MCF 10A (cell line): ENCODE measurements at regions not wholly inside any gene's neighbourhood (a gene's known extent, or its start where the extent isn't known, plus 50 kb on each side); places are given as distances from the start of the nearest gene placed in this dataset.
"Not testable (repeated sequence)": the region's sequence is repeated elsewhere in the genome, so short reads cannot be mapped to it uniquely, and the experiment has no call there.

Source experiments
- BruUV-seq: library from RNA; stranded (reverse); fragments of 400-500 nt; replicated peaks from 2 replicates; lab custom pipeline; 2021; lab: Mats Ljungman, UMichigan
- CTCF ChIA-PET: fragments of 300-600 bp; sonication (Branson Sonifier 250); formaldehyde crosslinking; extraction: SDS; loops from one replicate; lab custom pipeline; 2021; ENCODE audit warnings: antibody characterized with exemption, inconsistent platforms; lab: Yijun Ruan, JAX
- POLR2A ChIA-PET: fragments of 300-600, 350-650 bp; sonication (Branson Sonifier 250); formaldehyde crosslinking; extraction: SDS; loops from one replicate; lab custom pipeline; 2020; ENCODE audit warnings: antibody characterized with exemption, inconsistent platforms; lab: Yijun Ruan, JAX
- DNase-seq: peaks from one replicate; pipeline ENCODE4 v3.0.0-alpha.2; 2018; ENCODE audit not compliant: unreplicated experiment
- H3K27ac Mint-ChIP-seq: one replicate; pipeline ENCODE4 v1.8.0; 2022; ENCODE audit warnings: mild to moderate bottlenecking, low read depth, mixed read lengths; ENCODE audit not compliant: unreplicated experiment
- H3K27me3 Mint-ChIP-seq: one replicate; pipeline ENCODE4 v1.8.0; 2022; ENCODE audit warnings: mixed read lengths; ENCODE audit not compliant: insufficient read depth, unreplicated experiment
- H3K36me3 Mint-ChIP-seq: one replicate; pipeline ENCODE4 v1.8.0; 2022; ENCODE audit warnings: mild to moderate bottlenecking, moderate library complexity, mixed read lengths; ENCODE audit not compliant: insufficient read depth, unreplicated experiment
- H3K4me1 Mint-ChIP-seq: one replicate; pipeline ENCODE4 v1.8.0; 2022; ENCODE audit warnings: mixed read lengths; ENCODE audit not compliant: insufficient read depth, unreplicated experiment
- H3K4me3 Mint-ChIP-seq: one replicate; pipeline ENCODE4 v1.8.0; 2022; ENCODE audit warnings: mild to moderate bottlenecking, moderate library complexity, mixed read lengths; ENCODE audit not compliant: unreplicated experiment
- H3K9me3 Mint-ChIP-seq: one replicate; pipeline ENCODE4 v1.8.0; 2022; ENCODE audit warnings: mixed read lengths; ENCODE audit not compliant: unreplicated experiment
- CTCF ChIP-seq: fragments of 200-600 bp; IDR thresholded peaks from one replicate; pipeline ENCODE4 v1.8.0; 2022; ENCODE audit warnings: antibody characterized with exemption, mild to moderate bottlenecking; ENCODE audit not compliant: unreplicated experiment
- intact Hi-C: fragments of 100-400 bp; cut with micrococcal nuclease; formaldehyde crosslinking; loops from 2 replicates; pipeline ENCODE4 v1.14.1; 2022

- POLR2A ChIA-PET: interaction anchor here (0.7 kb wide), 1 partner anchor 443 kb away, joined by 3 read pairs; no protein-coding TSS in a partner anchor
- Mint-ChIP-seq H3K27me3 (no peaks in the 10 kb centered on the region), H3K36me3 (no peaks in the 10 kb centered on the region), H3K4me1 (no peaks in the 10 kb centered on the region), H3K9me3 (peaks cover 32% of the 10 kb centered on the region), H3K4me3 (no peak overlapping the region), H3K27ac (no peak overlapping the region)
- no peak for DNase-seq
- no peak for TF ChIP-seq CTCF
- CTCF ChIA-PET: interaction anchor here (0.6 kb wide), 2 partner anchors 234 to 433 kb away, joined by 3 read pairs; no protein-coding TSS in a partner anchor
- intact Hi-C loops: no loop called here
- no TSS peak for BruUV-seq
Measured at GRCh38 chr16:25550647-25551046, 141.1 kb upstream of the HS3ST4 start.

- no TSS peak for BruUV-seq
- Mint-ChIP-seq H3K27ac (no peak overlapping the region), H3K4me1 (no peaks in the 10 kb centered on the region), H3K36me3 (no peaks in the 10 kb centered on the region), H3K4me3 (no peak overlapping the region), H3K27me3 (no peaks in the 10 kb centered on the region), H3K9me3 (peaks cover 39% of the 10 kb centered on the region)
- no peak for TF ChIP-seq CTCF
- DNase-seq: no peak
- POLR2A ChIA-PET: interaction anchor here (1.6 kb wide), 1 partner anchor 21 kb away, joined by 5 read pairs; no protein-coding TSS in a partner anchor
- CTCF ChIA-PET: no interaction called here
- intact Hi-C loops: no loop called here
Measured at GRCh38 chr16:25546791-25547190, 145.0 kb upstream of the HS3ST4 start.

GRCh38 chr16:25544294-25544693, 147.5 kb upstream of the HS3ST4 start:
- Mint-ChIP-seq H3K9me3 (peaks cover 26% of the 10 kb centered on the region), H3K27ac (no peak overlapping the region), H3K4me3 (no peak overlapping the region), H3K27me3 (no peaks in the 10 kb centered on the region), H3K36me3 (no peaks in the 10 kb centered on the region), H3K4me1 (no peaks in the 10 kb centered on the region)
- ChIA-PET CTCF (no interaction called here), POLR2A (no interaction called here)
- TF ChIP-seq CTCF: no peak
- intact Hi-C loops: no loop called here
- DNase-seq: no peak
- BruUV-seq: no TSS peak

GRCh38 chr16:25542306-25542705, 149.5 kb upstream of the HS3ST4 start:
- no peaks in the 10 kb centered on the region for H3K4me1 Mint-ChIP-seq
- CTCF ChIA-PET: no interaction called here
- no peak overlapping the region for H3K27ac Mint-ChIP-seq
- POLR2A ChIA-PET: no interaction called here
- no peak for DNase-seq
- no peak overlapping the region for H3K4me3 Mint-ChIP-seq
- intact Hi-C loops: no loop called here
- no peaks in the 10 kb centered on the region for H3K27me3 Mint-ChIP-seq
- no peaks in the 10 kb centered on the region for H3K36me3 Mint-ChIP-seq
- BruUV-seq: no TSS peak
- H3K9me3 Mint-ChIP-seq: peaks cover 21% of the 10 kb centered on the region
- no peak for TF ChIP-seq CTCF

GRCh38 chr16:25539767-25540166, 152.0 kb upstream of the HS3ST4 start:
- H3K4me1 Mint-ChIP-seq, H3K4me3 Mint-ChIP-seq, H3K27ac Mint-ChIP-seq, intact Hi-C loops, CTCF ChIA-PET, BruUV-seq, H3K27me3 Mint-ChIP-seq, POLR2A ChIA-PET, DNase-seq, H3K36me3 Mint-ChIP-seq: not testable (repeated sequence)
- H3K9me3 Mint-ChIP-seq: peaks cover 28% of the 10 kb centered on the region
